Smooth muscle cell (in vitro differentiated cells): ENCODE measurements at regions not wholly inside any gene's neighbourhood (a gene's known extent, or its start where the extent isn't known, plus 50 kb on each side); places are given as distances from the start of the nearest gene placed in this dataset.

Experiments
- DNase-seq: peaks from one replicate; lab custom pipeline; 2025; ENCODE audit not compliant: unreplicated experiment; lab: John Stamatoyannopoulos, UW
- H2AFZ ChIP-seq: fragments of 200-600 bp; sonication (generic); 2 replicates; pipeline ENCODE4 v1.6.0; 2016; ENCODE audit warnings: antibody characterized with exemption, low read depth, mild to moderate bottlenecking
- H3F3A ChIP-seq: fragments of 200-600 bp; sonication (generic); 2 replicates; pipeline ENCODE4 v1.6.0; 2017; ENCODE audit warnings: antibody characterized with exemption, low read depth
- H3K27ac ChIP-seq: fragments of 200-600 bp; sonication (generic); 2 replicates; pipeline ENCODE4 v1.5.1; 2016; ENCODE audit warnings: low read depth, mild to moderate bottlenecking
- H3K27me3 ChIP-seq: fragments of 200-600 bp; sonication (generic); 2 replicates; pipeline ENCODE4 v1.6.1; 2016; ENCODE audit warnings: low read depth, mild to moderate bottlenecking
- H3K36me3 ChIP-seq: fragments of 200-600 bp; sonication (generic); 2 replicates; pipeline ENCODE4 v1.5.1; 2016; ENCODE audit warnings: low read depth
- H3K4me1 ChIP-seq: fragments of 200-600 bp; sonication (generic); 2 replicates; pipeline ENCODE4 v1.5.1; 2016; ENCODE audit warnings: low read depth
- H3K4me2 ChIP-seq: fragments of 200-600 bp; sonication (generic); 2 replicates; pipeline ENCODE4 v1.6.0; 2016; ENCODE audit warnings: mild to moderate bottlenecking
- H3K4me3 ChIP-seq: fragments of 200-600 bp; sonication (generic); 2 replicates; pipeline ENCODE4 v1.5.1; 2016; ENCODE audit warnings: mild to moderate bottlenecking
- H3K79me2 ChIP-seq: fragments of 200-600 bp; sonication (generic); 2 replicates; pipeline ENCODE4 v1.6.0; 2016; ENCODE audit warnings: low read depth, mild to moderate bottlenecking
- H3K9ac ChIP-seq: fragments of 200-600 bp; sonication (generic); 2 replicates; pipeline ENCODE4 v1.6.0; 2016; ENCODE audit warnings: low read depth
- H3K9me3 ChIP-seq: fragments of 200-600 bp; sonication (generic); replicated peaks from 2 replicates; pipeline ENCODE4 v1.5.1; 2016; ENCODE audit warnings: low read depth
- H4K20me1 ChIP-seq: fragments of 200-600 bp; sonication (generic); 2 replicates; pipeline ENCODE4 v1.6.0; 2016; ENCODE audit warnings: low read depth
- CTCF ChIP-seq: fragments of 200-600 bp; sonication (generic); IDR thresholded peaks from 2 replicates; pipeline ENCODE4 v1.5.1; 2017; ENCODE audit warnings: borderline replicate concordance, mild to moderate bottlenecking, antibody characterized with exemption; ENCODE audit not compliant: insufficient read depth, poor library complexity, severe bottlenecking
- WGBS: methylation state at CpG from one replicate; pipeline ENCODE4 v1.1.7; 2016; ENCODE audit warnings: low lambda C conversion rate; 5-methylcytosine and 5-hydroxymethylcytosine counted together

DNA sequence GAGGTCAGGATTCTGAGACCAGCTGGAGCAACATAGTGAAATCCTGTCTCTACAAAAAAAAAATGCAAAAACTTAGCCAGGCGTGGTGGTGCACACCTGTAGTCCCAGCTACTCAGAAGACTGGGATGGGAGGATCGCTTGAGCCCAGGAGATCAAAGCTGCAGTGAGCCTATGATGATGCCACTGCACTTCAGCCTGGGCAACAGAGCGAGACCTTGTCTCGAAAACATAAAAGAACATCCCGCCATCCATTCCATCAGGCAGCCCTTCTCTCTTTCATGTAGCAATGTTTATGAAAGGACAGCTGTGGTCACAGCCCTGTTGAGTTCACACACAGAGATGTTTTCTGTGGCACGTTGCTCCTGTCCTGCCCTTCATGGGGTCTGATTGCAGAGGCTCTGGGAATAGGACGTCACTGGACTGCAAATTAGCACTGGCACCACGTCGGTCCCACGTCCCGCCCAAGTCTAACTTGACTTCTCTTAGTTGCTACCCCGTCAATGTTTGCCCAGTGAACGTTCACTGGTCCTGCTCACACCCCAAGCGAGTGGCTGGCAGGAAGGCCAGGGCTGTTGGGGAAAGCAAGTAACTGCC is 64.5 kb upstream of the MYL10 start:
- no peak overlapping the region for H3K4me2 ChIP-seq
- no peaks in the 10 kb centered on the region for H3K27me3 ChIP-seq
- H3F3A ChIP-seq: peaks cover 6% of the 10 kb centered on the region
- H3K4me3 ChIP-seq: no peak overlapping the region
- WGBS: 82% methylated on average over 14 of the region's 14 CpGs
- H3K9ac ChIP-seq: no peak overlapping the region
- no peaks in the 10 kb centered on the region for H3K79me2 ChIP-seq
- peaks cover 7% of the 10 kb centered on the region for H3K4me1 ChIP-seq
- no peak for TF ChIP-seq CTCF
- H2AFZ ChIP-seq: no peak overlapping the region
- no peaks in the 10 kb centered on the region for H4K20me1 ChIP-seq
- no peak overlapping the region for H3K27ac ChIP-seq
- no peaks in the 10 kb centered on the region for H3K36me3 ChIP-seq
- no peak for DNase-seq
- no peaks in the 10 kb centered on the region for H3K9me3 ChIP-seq

DNA sequence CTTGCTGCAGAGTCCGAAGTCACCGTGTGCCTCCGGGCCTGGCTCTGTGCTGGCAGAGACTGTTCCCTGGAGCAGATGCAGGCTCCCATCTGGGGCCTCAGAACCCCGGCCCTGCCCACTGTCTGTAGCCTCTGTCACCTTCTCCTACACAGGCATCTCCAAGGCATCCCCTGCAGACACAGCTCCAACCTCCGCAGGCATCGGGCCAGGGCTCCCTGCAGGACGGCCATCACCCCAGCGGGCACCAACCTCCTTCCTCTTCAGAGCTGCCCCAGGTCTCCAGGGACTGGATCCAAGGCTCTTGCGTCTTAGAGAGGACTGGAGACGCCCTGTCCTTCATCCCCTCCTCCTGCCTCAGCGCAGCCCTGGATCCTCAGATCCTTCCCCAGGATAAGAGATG is 69.9 kb upstream of the MYL10 start:
- no peak overlapping the region for H2AFZ ChIP-seq
- H3K9ac ChIP-seq: no peak overlapping the region
- no peak overlapping the region for H3K4me2 ChIP-seq
- no peaks in the 10 kb centered on the region for H3K27me3 ChIP-seq
- no peak overlapping the region for H3K27ac ChIP-seq
- H3K4me3 ChIP-seq: no peak overlapping the region
- no peaks in the 10 kb centered on the region for H3K36me3 ChIP-seq
- no peaks in the 10 kb centered on the region for H3K4me1 ChIP-seq
- no peak for DNase-seq
- no peaks in the 10 kb centered on the region for H4K20me1 ChIP-seq
- H3F3A ChIP-seq: no peaks in the 10 kb centered on the region
- no peaks in the 10 kb centered on the region for H3K79me2 ChIP-seq
- no peak for TF ChIP-seq CTCF
- WGBS: 82% methylated on average over 11 of the region's 11 CpGs
- H3K9me3 ChIP-seq: no peaks in the 10 kb centered on the region

DNA sequence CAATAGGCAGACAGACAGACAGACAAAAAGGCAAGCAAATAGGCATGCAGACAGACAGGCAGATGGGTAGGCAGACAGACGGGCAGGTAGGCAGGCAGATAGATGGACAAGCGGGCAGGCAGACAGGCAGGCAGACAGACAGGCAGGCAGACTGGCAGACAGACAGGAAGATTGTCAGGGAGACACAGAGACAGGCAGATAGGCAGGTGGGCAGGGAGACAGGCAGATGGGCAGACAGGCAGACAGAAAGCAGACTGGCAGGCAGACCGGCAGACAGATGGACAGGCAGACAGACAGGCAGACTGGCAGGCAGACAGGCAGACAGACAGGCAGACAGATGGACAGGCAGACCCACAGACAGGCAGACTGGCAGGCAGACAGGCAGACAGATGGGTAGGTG is 70.3 kb upstream of the MYL10 start:
- no peaks in the 10 kb centered on the region for H3K27me3 ChIP-seq
- 89% methylated on average over 3 of the region's 3 CpGs for WGBS
- no peak overlapping the region for H2AFZ ChIP-seq

More for the DNA sequence above, 70.3 kb upstream of the MYL10 start:
- H3K4me2 ChIP-seq: no peak overlapping the region
- H3K9ac ChIP-seq: no peak overlapping the region
- H3K79me2 ChIP-seq: no peaks in the 10 kb centered on the region
- H3K4me1 ChIP-seq: no peaks in the 10 kb centered on the region
- no peaks in the 10 kb centered on the region for H4K20me1 ChIP-seq
- no peak for DNase-seq
- H3K4me3 ChIP-seq: no peak overlapping the region
- no peaks in the 10 kb centered on the region for H3F3A ChIP-seq
- no peak overlapping the region for H3K27ac ChIP-seq
- H3K9me3 ChIP-seq: no peaks in the 10 kb centered on the region
- no peak for TF ChIP-seq CTCF
- H3K36me3 ChIP-seq: no peaks in the 10 kb centered on the region
